ENCODE measurements at regions not wholly inside any gene's neighbourhood (a gene's known extent, or its start where the extent isn't known, plus 50 kb on each side); places are given as distances from the start of the nearest gene placed in this dataset.
"Not testable (repeated sequence)": the region's sequence is repeated elsewhere in the genome, so short reads cannot be mapped to it uniquely, and the experiment has no call there.

DNA sequence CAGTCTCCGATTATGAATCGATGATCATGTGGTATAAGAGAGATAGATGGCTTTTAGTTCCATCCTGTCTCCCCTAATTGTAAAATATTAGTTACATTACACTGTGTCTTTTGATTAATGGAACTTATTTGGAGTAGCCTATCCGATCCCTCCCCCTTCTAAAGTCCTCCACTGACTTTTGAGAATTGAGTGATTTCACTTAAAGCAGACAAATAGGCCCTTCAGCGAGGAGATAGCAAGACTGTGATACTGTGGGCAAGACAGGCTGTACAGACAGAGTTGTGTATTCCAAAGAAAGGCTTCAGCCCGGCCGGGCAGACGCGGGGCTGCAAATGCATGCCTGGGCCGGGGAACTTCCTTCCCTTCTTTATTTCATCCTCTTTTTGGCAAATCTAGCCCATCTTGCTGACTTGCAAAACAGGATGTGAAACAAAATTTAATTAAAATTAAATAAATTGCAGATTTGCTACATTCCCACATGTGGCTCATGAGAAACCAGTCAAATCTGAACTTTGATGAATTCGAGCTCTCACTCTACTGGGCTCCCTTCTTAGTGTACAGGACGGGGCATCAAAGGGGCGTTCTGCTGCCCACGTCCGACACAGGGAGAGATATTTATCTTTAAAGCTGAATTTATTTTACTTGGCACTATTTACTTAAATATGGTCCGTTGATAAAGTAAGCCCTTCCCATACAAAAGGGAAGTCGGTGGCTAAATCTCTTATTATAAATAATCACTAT, 314.8 kb downstream of the ZNF536 start:
- no peak for DNase-seq (ENCODE audit: low read depth)

- peak; percentile 14 for DNase-seq (ENCODE audit: low read depth)
These were observed 314.1 kb downstream of the ZNF536 start for GRCh38 chr19:30686176-30686820.

DNA sequence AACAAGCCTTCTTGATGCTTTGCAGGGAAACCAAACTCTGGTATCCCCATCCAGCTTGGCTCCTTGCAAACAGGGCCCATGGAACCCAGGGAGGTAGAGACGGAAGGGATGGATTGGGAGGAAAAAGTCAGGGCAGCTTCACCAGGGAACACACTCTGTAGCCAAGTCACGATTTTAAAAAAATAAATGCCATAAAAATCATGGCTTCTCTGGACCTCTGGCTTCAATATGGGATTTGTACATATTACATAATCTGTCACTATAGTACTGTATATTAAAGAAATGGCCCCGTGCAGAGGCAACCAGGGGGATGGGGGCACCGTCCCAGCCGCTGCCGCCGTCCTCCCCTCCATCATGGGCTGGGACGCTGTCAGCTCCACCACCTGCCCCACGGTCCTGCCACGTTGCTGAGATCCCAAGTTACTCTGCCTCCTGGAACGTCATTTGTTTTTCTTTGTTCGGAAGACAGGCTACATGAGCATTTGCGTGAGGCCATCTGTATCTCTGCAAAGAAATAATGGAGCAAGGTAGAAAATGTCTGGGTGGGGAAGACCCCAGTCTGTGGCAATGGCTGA, 313.3 kb downstream of the ZNF536 start:
- DNase-seq (ENCODE audit: low read depth), result no peak

- no peak for DNase-seq (ENCODE audit: low read depth)
These were observed 312.4 kb downstream of the ZNF536 start for GRCh38 chr19:30684613-30685012.

GRCh38 chr19:30682999-30683536, 310.9 kb downstream of the ZNF536 start:
- DNase-seq (ENCODE audit: low read depth), result peak; percentile 81

DNA sequence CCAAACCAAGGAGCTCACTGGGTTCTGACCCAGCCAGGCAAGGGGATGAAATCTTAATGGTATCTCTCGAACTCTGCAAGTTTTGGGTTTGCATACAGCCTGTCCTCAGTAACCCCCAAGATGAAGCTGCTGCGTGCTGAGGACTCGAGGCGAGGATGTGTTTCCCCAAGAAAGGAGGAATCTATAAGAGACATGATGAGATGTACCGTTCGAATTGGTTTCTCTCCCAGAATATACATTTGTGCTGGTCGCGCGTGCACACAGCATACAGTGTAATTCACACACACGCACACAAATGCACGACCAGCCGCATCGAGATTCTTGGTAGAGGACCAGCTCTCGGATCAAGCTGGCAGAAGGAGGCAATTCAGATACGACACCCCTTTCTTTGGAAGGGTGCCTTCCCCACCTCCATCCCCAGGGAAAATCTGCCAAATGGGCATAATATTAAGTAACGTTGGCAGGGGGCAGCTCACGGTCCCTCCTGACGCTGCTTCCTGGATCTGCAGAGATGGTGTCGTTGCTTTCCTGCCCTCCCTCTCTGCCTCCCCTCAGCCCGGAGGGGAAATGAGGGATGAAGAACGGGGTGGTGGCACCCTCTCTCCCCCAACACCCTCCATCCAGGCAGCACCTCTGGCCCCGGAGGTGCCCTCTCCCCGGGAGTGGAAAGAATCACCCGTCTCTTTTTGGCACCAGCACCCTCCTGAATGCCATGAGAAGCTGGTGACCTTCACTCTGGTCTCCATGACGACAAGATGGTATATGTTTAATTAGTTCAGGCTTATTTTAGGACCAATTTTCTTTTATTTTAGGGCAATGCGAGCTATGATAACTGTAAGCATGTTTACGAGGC, 310.2 kb downstream of the ZNF536 start:
- DNase-seq (ENCODE audit: low read depth), result no peak

GRCh38 chr19:30681162-30682100, 309.2 kb downstream of the ZNF536 start:
- DNase-seq (ENCODE audit: low read depth), result no peak

DNA sequence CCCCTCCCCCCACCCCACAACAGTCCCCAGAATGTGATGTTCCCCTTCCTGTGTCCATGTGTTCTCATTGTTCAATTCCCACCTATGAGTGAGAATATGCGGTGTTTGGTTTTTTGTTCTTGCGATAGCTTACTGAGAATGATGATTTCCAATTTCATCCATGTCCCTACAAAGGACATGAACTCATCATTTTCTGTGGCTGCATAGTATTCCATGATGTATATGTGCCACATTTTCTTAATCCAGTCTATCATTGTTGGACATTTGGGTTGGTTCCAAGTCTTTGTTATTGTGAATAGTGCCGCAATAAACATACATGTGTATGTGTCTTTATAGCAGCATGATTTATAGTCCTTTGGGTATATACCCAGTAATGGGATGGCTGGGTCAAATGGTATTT, 308.2 kb downstream of the ZNF536 start:
- not testable (repeated sequence) for DNase-seq (ENCODE audit: low read depth)

DNA sequence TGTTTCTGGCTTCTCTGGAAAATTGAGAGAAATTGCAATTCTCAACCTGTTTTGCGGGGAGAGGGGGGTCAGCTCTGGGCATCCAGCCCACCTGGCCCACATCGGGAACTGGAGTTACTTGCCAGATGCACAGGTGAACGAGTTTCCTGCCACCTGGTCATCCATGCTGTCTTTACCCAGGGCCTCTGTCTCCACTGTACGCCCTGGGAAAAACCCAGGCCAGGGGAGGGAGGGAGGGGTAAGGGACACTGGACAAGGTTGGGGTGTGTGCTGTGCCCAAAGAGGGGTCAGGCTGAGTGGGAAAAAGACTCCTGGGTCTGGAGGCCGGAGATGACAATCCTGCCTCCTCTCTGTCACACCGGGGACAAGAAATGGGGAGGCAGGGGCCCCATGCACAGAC, 307.6 kb downstream of the ZNF536 start:
- no peak for DNase-seq (ENCODE audit: low read depth)

DNA sequence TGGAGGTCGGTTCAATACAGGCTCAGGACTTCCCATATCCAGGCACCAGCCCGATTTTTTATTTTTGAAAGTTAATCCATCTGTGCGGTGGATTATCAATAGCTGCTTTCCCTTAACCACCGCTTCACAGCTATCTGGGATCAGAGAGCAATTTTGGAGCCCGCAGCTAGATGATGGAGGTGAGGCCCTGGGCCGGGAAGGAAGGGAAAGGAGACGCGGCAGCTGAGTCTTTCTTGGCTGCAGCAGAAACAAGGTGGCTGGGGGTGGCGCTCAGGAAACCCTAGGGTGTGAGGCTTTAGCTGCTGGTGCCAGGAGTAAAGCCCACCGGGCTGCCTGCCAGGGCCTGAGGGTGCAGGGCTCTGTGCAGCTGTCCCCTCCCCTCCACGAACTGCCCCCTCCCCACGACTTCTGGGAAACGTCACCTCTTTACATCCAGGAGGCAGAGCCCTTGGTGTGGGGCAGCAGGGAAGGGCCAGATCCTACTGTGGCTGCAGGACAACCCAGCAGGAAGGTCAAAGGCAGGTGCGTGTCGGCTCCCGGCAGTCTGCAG, 307.0 kb downstream of the ZNF536 start:
- DNase-seq (ENCODE audit: low read depth), result no peak

GRCh38 chr19:30678168-30678567, 306.0 kb downstream of the ZNF536 start:
- no peak for DNase-seq (ENCODE audit: low read depth)

DNA sequence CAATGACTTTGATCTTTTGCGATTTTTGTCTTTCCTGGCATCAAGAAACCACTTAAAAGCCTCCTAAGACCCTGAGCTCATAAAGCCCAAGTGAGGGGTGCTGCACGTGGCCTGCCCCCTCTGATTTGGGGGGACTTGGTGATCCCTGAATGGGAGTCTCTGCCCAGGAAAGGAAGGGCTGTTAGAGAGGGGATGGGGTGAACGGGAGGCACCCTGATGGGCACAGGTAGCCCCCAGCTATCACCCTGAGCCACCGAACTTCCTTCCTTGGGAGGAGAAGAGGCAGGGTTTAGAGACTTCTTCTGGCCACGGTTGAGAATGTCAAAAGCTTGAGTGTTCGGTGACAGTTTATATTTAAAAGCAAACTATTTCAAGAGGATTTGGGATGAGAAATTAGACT, 305.5 kb downstream of the ZNF536 start:
- DNase-seq (ENCODE audit: low read depth), result no peak

- no peak for DNase-seq (ENCODE audit: low read depth)
These were observed 305.0 kb downstream of the ZNF536 start for GRCh38 chr19:30676990-30677679.

- no peak for DNase-seq (ENCODE audit: low read depth)
These were observed 302.9 kb downstream of the ZNF536 start for GRCh38 chr19:30675086-30675485.

GRCh38 chr19:30674656-30675055, 302.5 kb downstream of the ZNF536 start:
- DNase-seq (ENCODE audit: low read depth), result no peak

DNA sequence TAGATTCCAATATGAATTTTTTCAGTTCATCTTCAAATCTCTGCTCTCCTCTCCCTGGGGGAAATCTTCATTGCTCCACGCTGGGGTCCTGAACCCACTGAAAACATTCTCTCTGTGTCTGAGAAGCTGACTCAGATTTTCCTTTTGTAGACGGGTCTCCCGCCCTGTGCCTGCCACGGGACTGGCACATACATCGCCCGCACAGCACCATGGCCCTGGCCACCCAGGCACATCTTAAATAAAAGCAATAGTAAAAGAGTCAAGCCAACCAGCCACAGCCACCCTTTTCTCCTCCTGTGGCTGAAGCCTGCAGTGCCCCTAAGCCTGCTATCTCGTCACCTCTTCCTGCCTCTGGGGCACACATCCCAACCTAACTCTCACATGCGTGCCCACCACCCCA, 301.2 kb downstream of the ZNF536 start:
- no peak for DNase-seq (ENCODE audit: low read depth)

DNA sequence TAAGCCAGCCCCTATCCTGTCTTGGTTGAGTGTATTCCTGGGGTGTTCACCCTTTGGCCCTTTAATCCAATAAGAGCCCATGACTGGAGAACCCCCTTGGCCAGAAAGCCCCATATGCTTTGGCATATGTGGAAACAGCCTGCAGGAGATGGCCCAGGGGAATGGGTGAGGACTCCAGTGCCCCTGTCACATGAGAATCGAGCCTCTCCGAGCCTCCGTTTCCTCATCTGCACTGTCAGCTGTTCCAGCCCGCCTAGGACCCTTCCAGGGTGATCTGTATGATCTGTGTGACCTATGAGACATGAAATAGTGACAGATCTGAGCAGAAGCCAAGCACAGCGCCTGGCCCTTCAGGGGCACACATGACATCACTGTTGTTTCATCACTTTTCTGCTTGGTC, 300.7 kb downstream of the ZNF536 start:
- DNase-seq (ENCODE audit: low read depth), result no peak

GRCh38 chr19:30671622-30672051, 299.5 kb downstream of the ZNF536 start:
- peak; percentile 48 for DNase-seq (ENCODE audit: low read depth)

DNA sequence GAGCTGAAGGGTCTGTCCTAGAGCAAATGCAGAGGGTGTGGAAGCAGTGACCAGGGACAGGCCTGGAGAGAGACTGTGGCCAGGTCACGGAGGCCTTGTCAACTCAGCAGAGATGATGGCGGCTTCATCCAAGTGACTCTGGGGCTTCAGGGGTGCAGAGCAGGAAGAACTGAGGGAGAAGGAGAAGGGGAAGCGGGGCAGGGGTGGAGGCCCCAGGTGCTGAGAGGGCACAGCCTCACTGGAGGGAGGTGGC, 299.1 kb downstream of the ZNF536 start:
- no peak for DNase-seq (ENCODE audit: low read depth)

Measured in myocyte (in vitro differentiated cells).